AG09319 (cell line): ENCODE measurements at regions not wholly inside any gene's neighbourhood (a gene's known extent, or its start where the extent isn't known, plus 50 kb on each side); places are given as distances from the start of the nearest gene placed in this dataset.
"Not testable (repeated sequence)": the region's sequence is repeated elsewhere in the genome, so short reads cannot be mapped to it uniquely, and the experiment has no call there.

Source experiments
- DNase-seq: peaks from one replicate; pipeline ENCODE4 v3.0.0-alpha.2; 2010; ENCODE audit warnings: low read depth; ENCODE audit errors: extremely low read depth
- TF ChIP-seq, protein P1 (sequence below): IDR thresholded peaks from 2 replicates; pipeline ENCODE4 v1.5.1; 2011; ENCODE audit warnings: low read depth, mild to moderate bottlenecking, inconsistent platforms, low read length, moderate library complexity

DNA sequence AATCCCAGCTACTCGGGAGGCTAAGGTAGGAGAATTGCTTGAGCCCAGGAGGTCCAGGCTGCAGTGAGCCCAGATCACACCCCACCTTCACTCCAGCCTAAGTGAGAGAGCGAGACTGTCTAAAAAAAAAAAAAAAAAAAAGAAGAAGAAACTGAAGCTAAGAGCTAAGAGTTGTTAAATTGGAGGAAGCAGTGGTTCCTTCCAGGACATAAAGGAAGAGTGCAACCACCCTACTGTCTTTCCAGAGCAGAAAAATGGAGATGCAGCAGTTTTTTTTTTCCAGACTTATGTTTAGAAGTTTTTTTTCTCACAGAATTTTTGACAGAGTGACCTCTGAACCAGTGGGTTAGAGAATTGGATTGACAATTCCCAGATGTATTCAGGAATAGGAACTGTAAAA, 88.7 kb downstream of the HLX start:
- DNase-seq: no peak
- TF ChIP-seq, protein P1, sequence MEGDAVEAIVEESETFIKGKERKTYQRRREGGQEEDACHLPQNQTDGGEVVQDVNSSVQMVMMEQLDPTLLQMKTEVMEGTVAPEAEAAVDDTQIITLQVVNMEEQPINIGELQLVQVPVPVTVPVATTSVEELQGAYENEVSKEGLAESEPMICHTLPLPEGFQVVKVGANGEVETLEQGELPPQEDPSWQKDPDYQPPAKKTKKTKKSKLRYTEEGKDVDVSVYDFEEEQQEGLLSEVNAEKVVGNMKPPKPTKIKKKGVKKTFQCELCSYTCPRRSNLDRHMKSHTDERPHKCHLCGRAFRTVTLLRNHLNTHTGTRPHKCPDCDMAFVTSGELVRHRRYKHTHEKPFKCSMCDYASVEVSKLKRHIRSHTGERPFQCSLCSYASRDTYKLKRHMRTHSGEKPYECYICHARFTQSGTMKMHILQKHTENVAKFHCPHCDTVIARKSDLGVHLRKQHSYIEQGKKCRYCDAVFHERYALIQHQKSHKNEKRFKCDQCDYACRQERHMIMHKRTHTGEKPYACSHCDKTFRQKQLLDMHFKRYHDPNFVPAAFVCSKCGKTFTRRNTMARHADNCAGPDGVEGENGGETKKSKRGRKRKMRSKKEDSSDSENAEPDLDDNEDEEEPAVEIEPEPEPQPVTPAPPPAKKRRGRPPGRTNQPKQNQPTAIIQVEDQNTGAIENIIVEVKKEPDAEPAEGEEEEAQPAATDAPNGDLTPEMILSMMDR: no peak

DNA sequence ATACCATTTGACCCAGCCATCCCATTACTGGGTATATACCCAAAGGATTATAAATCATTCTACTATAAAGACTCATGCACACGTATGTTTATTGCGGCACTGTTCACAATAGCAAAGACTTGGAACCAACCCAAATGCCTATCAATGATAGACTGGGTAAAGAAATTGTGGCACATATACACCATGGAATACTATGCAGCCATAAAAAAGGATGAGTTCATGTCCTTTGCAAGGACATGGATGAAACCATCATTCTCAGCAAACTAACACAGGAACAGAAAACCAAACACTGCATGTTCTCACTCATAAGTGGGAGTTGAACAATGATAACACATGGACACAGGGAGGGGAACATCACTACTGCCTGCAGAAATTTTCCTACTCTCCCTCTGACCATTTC, 90.0 kb downstream of the HLX start:
- DNase-seq: not testable (repeated sequence)

DNA sequence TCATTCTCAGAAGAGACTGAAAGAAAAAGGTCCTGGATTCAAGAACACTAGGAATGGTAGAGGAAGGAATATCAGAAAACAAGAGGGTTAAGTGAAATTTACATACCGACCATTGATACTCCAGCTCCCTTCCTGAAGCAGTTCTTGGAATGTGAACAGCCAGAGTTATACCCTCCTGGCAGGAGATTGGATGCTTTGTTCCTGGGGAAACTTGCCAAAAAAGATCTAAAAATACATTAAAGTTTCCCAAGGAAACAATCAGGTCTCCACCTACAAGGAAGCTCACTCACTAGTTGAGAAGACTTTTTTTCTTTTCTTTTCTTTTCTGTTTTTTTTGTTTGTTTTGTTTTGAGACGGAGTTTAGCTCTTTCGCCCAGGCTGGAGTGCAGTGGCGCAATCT, 91.1 kb downstream of the HLX start:
- TF ChIP-seq, protein P1: no peak
- DNase-seq: no peak

DNA sequence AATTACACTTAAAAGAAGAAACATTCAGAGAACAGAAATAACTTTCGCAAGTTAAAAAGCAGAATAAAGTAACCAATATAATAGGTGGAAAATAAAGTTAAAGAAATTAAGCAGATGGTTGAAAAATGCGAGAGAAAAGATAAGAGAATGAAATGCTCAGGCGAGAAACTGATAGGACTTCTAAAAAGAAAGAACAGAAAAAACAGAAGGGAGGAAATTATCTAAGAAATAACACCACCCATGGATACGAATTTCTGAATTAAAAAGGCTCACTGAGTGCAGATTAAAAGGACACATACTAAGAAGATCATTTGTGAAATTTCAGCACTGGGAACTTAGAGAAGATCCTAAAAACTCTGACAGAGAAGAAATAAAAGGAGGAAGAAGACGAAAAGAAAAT, 92.0 kb downstream of the HLX start:
- DNase-seq: no peak
- TF ChIP-seq, protein P1: no peak

DNA sequence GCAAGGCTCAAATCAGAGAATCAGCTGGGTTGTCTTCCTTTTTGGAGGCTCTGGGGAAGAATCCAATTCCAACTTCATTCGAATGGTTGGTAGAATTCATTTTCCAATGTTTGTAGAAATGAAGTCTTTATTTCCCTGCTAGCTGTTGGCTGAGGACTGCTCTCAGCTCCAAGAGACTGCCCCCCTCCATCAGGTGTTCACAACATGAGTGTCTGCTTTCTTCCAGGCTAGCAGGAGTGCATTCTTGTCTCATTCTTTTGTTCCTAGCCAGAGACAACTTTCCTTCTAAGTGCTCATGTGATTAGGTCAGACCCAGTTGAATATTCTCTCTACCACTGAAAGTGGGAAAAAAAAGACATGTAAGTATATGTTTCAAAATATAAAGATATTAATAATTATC, 95.2 kb downstream of the HLX start:
- TF ChIP-seq, protein P1: no peak
- DNase-seq: no peak

DNA sequence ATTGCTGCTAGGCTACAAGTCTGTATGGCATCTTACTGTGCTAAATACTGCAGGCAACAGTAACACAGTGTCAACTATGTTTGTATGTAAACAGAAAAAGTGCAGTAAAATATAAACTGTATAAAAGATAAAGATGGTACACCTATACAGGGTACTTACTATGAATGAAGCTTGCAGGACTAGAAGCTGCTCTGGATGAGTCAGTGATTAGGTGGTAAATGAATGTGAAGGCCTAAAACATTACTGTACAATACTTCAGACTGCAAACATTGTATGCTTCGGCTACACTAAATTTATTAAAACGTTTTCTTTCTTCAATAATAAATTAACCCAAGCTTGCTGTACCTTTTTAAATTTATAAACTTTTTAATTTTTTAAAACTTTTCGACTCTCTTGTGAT, 97.1 kb downstream of the HLX start:
- DNase-seq: no peak
- TF ChIP-seq, protein P1: no peak

DNA sequence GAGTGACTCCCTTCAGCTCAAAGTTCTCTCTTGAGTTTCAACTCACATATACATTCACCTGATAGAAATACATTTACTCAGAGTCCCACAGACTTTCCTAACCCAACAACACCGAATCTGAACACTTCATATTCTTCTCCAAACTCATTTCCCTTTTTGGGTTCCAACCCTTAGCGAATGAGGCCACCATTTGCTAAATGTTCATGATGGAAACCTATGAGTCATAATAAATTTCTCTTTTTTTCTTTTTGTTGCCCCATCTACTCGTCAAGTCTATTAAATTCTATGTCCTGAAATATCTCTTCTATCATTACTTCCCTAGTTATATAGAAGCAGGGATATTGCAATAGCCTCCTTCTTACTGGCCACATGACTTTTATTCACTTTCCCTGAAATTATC, 100.1 kb downstream of the HLX start:
- DNase-seq: no peak
- TF ChIP-seq, protein P1: no peak

DNA sequence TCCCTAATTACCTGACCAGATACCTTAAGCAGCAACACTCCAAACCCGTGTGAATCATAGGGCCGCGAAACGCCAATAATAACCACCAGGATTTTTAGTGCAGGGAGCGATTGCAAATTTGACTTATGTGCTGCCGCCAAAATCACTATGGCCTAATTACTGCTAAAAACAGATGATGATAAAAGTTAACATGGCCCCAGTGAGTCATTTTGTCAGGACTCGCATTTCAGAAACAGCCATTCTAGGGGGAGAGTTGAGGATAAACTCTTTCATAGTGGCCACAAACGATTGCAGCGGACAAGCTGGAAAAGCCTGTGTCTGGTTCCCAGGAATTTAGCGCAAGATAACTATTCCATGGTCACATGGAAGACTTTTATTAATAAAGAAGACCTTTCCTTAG, 103.4 kb downstream of the HLX start:
- no peak for DNase-seq

More for the DNA sequence above, 103.4 kb downstream of the HLX start:
- TF ChIP-seq, protein P1: no peak
